SU-DHL-6 (cell line): ENCODE measurements at regions not wholly inside any gene's neighbourhood (a gene's known extent, or its start where the extent isn't known, plus 50 kb on each side); places are given as distances from the start of the nearest gene placed in this dataset.

Experiments used
- H2AFZ ChIP-seq: fragments of 200-600 bp; sonication (generic); 2 replicates; pipeline ENCODE4 v1.6.1; 2014; ENCODE audit warnings: low read depth, mild to moderate bottlenecking, moderate library complexity, mixed read lengths, antibody characterized with exemption, low read length; ENCODE audit not compliant: severe bottlenecking
- H3F3A ChIP-seq: fragments of 200-600 bp; shearing (Covaris generic); 2 replicates; pipeline ENCODE4 v1.6.0; 2016; ENCODE audit warnings: antibody characterized with exemption, mild to moderate bottlenecking; ENCODE audit not compliant: insufficient read depth
- H3K27ac ChIP-seq: fragments of 200-600 bp; sonication (generic); 2 replicates; pipeline ENCODE4 v1.5.1; 2016; ENCODE audit warnings: low read depth, mild to moderate bottlenecking, low read length, moderate library complexity, mixed read lengths
- H3K27me3 ChIP-seq: fragments of 200-600 bp; sonication (generic), shearing (Covaris generic); 2 replicates; pipeline ENCODE4 v1.6.0; 2014; ENCODE audit warnings: mild to moderate bottlenecking, low read length
- H3K36me3 ChIP-seq: fragments of 200-600 bp; sonication (generic); 2 replicates; pipeline ENCODE4 v1.6.1; 2014; ENCODE audit warnings: mild to moderate bottlenecking, low read length, mixed read lengths
- H3K4me2 ChIP-seq: fragments of 300-600, 200-600 bp; shearing (Covaris generic), sonication (generic); 2 replicates; pipeline ENCODE4 v1.6.0; 2014; ENCODE audit warnings: low read length, low read depth, mild to moderate bottlenecking; ENCODE audit not compliant: poor library complexity, severe bottlenecking
- H3K4me3 ChIP-seq: fragments of 200-600 bp; sonication (generic); 2 replicates; pipeline ENCODE4 v1.5.1; 2014; ENCODE audit warnings: antibody characterized with exemption, low read length, mild to moderate bottlenecking, mixed read lengths; ENCODE audit not compliant: insufficient read depth, poor library complexity, severe bottlenecking
- H3K79me2 ChIP-seq: fragments of 200-600 bp; sonication (generic); 2 replicates; pipeline ENCODE4 v1.6.1; 2014; ENCODE audit warnings: mild to moderate bottlenecking, low read length, moderate library complexity; ENCODE audit not compliant: insufficient read depth
- H3K9ac ChIP-seq: fragments of 200-600 bp; sonication (generic); 2 replicates; pipeline ENCODE4 v1.7.0; 2014; ENCODE audit warnings: mild to moderate bottlenecking, low read length
- H3K9me2 ChIP-seq: fragments of 200-600 bp; sonication (generic); replicated peaks from 2 replicates; pipeline ENCODE4 v1.6.1; 2014; ENCODE audit warnings: low read length; ENCODE audit not compliant: insufficient read depth
- H3K9me3 ChIP-seq: fragments of 200-600 bp; sonication (generic); 2 replicates; pipeline ENCODE4 v1.6.1; 2014; ENCODE audit warnings: low read length, mixed read lengths; ENCODE audit not compliant: insufficient read depth
- H4K20me1 ChIP-seq: fragments of 200-600 bp; sonication (generic); 2 replicates; pipeline ENCODE4 v1.6.1; 2014; ENCODE audit warnings: low read depth, mild to moderate bottlenecking, antibody characterized with exemption, low read length, moderate library complexity, mixed read lengths
- EZH2phosphoT487 ChIP-seq: fragments of 200-600 bp; sonication (generic), shearing (Covaris generic); conservative IDR thresholded peaks from 2 replicates; pipeline ENCODE4 v1.6.1; 2018; ENCODE audit warnings: mild to moderate bottlenecking, antibody characterized with exemption, low read length, moderate library complexity, mixed read lengths
- TF ChIP-seq, protein P1 (sequence below): fragments of 200-600 bp; sonication (generic); IDR thresholded peaks from one replicate; pipeline ENCODE4 v1.5.1; 2017; ENCODE audit warnings: antibody characterized with exemption, mild to moderate bottlenecking, low read length, moderate library complexity; ENCODE audit not compliant: insufficient read depth, poor library complexity, severe bottlenecking

- TF ChIP-seq EZH2phosphoT487 = no peak
- TF ChIP-seq, protein P1, sequence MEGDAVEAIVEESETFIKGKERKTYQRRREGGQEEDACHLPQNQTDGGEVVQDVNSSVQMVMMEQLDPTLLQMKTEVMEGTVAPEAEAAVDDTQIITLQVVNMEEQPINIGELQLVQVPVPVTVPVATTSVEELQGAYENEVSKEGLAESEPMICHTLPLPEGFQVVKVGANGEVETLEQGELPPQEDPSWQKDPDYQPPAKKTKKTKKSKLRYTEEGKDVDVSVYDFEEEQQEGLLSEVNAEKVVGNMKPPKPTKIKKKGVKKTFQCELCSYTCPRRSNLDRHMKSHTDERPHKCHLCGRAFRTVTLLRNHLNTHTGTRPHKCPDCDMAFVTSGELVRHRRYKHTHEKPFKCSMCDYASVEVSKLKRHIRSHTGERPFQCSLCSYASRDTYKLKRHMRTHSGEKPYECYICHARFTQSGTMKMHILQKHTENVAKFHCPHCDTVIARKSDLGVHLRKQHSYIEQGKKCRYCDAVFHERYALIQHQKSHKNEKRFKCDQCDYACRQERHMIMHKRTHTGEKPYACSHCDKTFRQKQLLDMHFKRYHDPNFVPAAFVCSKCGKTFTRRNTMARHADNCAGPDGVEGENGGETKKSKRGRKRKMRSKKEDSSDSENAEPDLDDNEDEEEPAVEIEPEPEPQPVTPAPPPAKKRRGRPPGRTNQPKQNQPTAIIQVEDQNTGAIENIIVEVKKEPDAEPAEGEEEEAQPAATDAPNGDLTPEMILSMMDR = no peak
- no peaks in the 10 kb centered on the region for H4K20me1 ChIP-seq
- no peak overlapping the region for H3K4me2 ChIP-seq
- no peak overlapping the region for H3K27ac ChIP-seq
- H3F3A ChIP-seq = no peaks in the 10 kb centered on the region
- H3K9ac ChIP-seq = no peak overlapping the region
- no peaks in the 10 kb centered on the region for H3K27me3 ChIP-seq
- H3K9me2 ChIP-seq = no peaks in the 10 kb centered on the region
- H3K79me2 ChIP-seq = no peaks in the 10 kb centered on the region
- H3K36me3 ChIP-seq = no peaks in the 10 kb centered on the region
- no peak overlapping the region for H3K4me3 ChIP-seq
- no peaks in the 10 kb centered on the region for H3K9me3 ChIP-seq
- no peak overlapping the region for H2AFZ ChIP-seq
Measured at GRCh38 chr3:59680919-59681318, 631.1 kb upstream of the CFAP20DC start.

- Histone ChIP-seq H3K79me2 (no peaks in the 10 kb centered on the region), H4K20me1 (no peaks in the 10 kb centered on the region), H3K36me3 (no peaks in the 10 kb centered on the region), H3K4me3 (no peak overlapping the region), H2AFZ (no peak overlapping the region), H3K27ac (no peak overlapping the region), H3K9ac (no peak overlapping the region), H3F3A (no peaks in the 10 kb centered on the region), H3K4me2 (no peak overlapping the region), H3K27me3 (no peaks in the 10 kb centered on the region), H3K9me3 (no peaks in the 10 kb centered on the region), H3K9me2 (no peaks in the 10 kb centered on the region)
- no peak for TF ChIP-seq EZH2phosphoT487
- TF ChIP-seq, protein P1 = no peak
Measured at GRCh38 chr3:59677747-59678702, 628.2 kb upstream of the CFAP20DC start.

DNA sequence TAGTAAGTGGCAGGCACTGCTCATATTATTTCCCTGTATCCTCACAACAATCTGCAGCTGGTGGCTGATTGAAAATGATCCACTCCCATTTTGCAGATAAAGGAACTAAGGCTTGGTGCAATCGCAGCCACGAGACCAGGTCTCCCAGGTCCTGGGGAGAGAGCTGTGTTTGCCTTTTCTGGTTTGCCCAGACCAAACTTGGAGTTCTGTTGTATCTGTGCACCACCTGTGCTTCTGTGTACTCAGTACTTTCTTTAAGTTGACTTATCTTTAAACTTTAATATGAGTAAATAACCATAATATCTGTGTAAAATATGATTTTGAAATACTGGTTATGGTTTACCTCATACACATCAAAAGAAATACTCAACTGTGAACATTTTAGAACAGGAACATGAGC is 625.7 kb upstream of the CFAP20DC start:
- Histone ChIP-seq H3K36me3 (no peaks in the 10 kb centered on the region), H3K4me2 (no peak overlapping the region), H3K9me2 (no peaks in the 10 kb centered on the region), H3K4me3 (no peak overlapping the region), H3K9ac (no peak overlapping the region), H3K27ac (no peak overlapping the region), H3K9me3 (no peaks in the 10 kb centered on the region), H2AFZ (no peak overlapping the region), H3F3A (no peaks in the 10 kb centered on the region), H3K79me2 (no peaks in the 10 kb centered on the region), H4K20me1 (no peaks in the 10 kb centered on the region), H3K27me3 (no peaks in the 10 kb centered on the region)
- TF ChIP-seq, protein P1 = no peak
- TF ChIP-seq EZH2phosphoT487 = no peak
